ENCODE measurements at regions not wholly inside any gene's neighbourhood (a gene's known extent, or its start where the extent isn't known, plus 50 kb on each side); places are given as distances from the start of the nearest gene placed in this dataset.

DNA sequence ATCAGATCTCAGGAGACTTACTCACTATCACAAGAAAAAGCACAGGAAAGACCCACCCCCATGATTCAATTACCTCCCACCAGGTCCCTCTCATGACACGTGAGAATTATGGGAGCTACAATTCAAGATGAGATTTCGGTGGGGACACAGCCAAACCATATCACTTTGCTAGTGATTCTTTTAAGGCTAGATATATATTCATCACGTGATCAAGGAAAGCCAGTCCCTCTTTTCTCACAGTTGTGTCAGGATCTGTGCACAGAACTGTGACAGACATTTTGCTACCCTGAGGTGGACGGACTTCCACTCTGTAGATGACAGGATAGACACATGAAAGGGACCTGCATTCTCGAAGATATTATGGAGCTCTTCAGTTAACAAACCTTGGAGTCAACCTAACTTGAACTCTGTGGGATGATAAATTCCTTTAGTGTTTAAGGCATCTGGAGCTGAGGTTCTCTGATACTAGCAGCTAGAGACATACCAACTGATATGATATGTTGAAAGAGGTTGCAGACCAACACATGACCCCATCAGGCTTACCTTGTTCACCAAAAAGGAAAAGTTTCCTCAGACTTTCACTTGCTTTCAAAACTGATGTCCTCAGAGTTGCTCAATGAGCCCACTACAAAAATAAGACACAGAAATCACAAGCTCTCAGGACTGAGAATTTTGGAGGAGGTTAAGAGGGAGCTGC, 66.3 kb upstream of the SCG2 start:
- TF ChIP-seq, protein P1, sequence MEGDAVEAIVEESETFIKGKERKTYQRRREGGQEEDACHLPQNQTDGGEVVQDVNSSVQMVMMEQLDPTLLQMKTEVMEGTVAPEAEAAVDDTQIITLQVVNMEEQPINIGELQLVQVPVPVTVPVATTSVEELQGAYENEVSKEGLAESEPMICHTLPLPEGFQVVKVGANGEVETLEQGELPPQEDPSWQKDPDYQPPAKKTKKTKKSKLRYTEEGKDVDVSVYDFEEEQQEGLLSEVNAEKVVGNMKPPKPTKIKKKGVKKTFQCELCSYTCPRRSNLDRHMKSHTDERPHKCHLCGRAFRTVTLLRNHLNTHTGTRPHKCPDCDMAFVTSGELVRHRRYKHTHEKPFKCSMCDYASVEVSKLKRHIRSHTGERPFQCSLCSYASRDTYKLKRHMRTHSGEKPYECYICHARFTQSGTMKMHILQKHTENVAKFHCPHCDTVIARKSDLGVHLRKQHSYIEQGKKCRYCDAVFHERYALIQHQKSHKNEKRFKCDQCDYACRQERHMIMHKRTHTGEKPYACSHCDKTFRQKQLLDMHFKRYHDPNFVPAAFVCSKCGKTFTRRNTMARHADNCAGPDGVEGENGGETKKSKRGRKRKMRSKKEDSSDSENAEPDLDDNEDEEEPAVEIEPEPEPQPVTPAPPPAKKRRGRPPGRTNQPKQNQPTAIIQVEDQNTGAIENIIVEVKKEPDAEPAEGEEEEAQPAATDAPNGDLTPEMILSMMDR (conservative IDR thresholded peaks at IDR 0.05) = no peak
- H3K27ac Mint-ChIP-seq (ENCODE audit: unreplicated experiment) = no peak overlapping the region
- peaks cover 7% of the 10 kb centered on the region for H3K4me1 Mint-ChIP-seq
- H3K36me3 Mint-ChIP-seq (ENCODE audit: low read depth) = peaks cover 26% of the 10 kb centered on the region
- H3K4me3 Mint-ChIP-seq = no peak overlapping the region
- DNase-seq (ENCODE audit: low read depth, low spot score) = no peak
- no peaks in the 10 kb centered on the region for H3K27me3 Mint-ChIP-seq (ENCODE audit: low read depth)
- H3K9me3 Mint-ChIP-seq = peaks cover 3% of the 10 kb centered on the region

DNA sequence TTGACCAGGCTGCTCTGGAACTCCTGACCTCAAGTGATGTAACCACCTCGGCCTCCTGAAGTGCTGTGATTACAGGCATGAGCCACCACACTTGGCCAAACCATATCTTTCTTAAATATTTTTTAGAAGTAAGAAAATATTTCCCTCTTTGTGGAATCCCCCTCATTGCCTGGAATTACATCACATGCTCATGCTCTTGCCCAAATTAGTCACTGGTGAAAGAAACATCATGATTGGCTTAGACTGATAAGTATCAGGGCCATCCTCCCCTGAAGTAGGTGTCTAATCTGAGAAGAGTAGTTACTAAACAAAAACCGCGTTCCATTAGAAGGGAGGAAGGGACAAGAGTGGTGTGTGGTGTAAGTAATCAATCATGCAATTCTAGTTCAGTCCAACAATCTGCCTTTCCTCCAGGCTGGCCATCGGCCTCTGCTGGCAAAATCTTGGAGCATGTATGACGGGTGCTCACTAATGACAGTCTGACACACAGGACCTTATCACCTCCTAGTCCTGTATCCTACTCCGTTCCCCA, 52.3 kb upstream of the SCG2 start:
- Mint-ChIP-seq H3K9me3 (peaks cover 15% of the 10 kb centered on the region), H3K27ac (ENCODE audit: unreplicated experiment) (no peak overlapping the region)

DNA sequence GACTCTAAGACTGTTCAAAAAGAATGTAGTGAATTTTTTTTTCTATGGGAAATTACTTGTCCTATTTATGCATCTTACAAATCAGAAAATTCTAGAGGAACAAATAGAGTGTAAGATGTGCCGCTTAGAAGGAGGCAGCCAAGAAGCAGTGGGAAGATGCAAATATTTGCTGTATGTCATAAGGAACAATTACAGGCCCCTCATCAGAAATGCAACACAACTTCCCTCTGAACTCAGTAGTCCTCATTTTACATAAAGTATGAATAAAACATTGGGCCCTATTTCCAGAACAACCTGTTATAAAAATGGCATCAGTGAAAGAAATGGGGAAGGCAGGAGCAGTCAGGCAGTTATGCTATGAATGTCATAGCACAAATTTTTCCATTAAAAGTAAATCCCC, 50.7 kb upstream of the SCG2 start:
- Mint-ChIP-seq H3K36me3 (ENCODE audit: low read depth) (peaks cover 37% of the 10 kb centered on the region), H3K9me3 (peaks cover 10% of the 10 kb centered on the region), H3K4me3 (no peak overlapping the region), H3K4me1 (peaks cover 54% of the 10 kb centered on the region), H3K27ac (ENCODE audit: unreplicated experiment) (no peak overlapping the region), H3K27me3 (ENCODE audit: low read depth) (no peaks in the 10 kb centered on the region)
- TF ChIP-seq, protein P1 (conservative IDR thresholded peaks at IDR 0.05) = no peak
- no peak for DNase-seq (ENCODE audit: low read depth, low spot score)

More for the DNA sequence above, 52.3 kb upstream of the SCG2 start:
- Mint-ChIP-seq H3K4me1 (peaks cover 47% of the 10 kb centered on the region), H3K36me3 (ENCODE audit: low read depth) (peaks cover 49% of the 10 kb centered on the region), H3K27me3 (ENCODE audit: low read depth) (no peaks in the 10 kb centered on the region), H3K4me3 (no peak overlapping the region)
- TF ChIP-seq, protein P1 (conservative IDR thresholded peaks at IDR 0.05) = no peak
- DNase-seq (ENCODE audit: low read depth, low spot score) = no peak

DNA sequence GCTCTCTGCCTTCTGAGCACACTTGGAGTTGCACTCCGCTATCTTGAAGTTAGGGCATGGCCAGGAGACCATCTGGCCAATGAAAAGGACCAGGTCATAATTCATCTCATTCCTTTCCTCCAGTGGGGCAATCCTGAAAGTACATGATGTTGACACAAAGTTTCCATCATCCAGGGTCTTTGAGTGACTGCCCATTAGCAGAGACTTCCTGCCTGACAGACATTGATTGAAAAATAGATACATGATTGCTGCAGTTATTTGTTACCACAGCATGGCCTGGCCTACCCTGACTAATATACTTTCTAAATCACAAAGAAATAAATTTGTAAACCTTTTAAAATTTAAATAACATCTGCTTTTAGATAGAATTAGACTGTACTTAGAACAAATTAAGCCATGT, 50.0 kb upstream of the SCG2 start:
- TF ChIP-seq, protein P1 (conservative IDR thresholded peaks at IDR 0.05) = no peak
- no peak overlapping the region for H3K4me3 Mint-ChIP-seq
- no peaks in the 10 kb centered on the region for H3K27me3 Mint-ChIP-seq (ENCODE audit: low read depth)
- peaks cover 58% of the 10 kb centered on the region for H3K4me1 Mint-ChIP-seq
- H3K9me3 Mint-ChIP-seq = peaks cover 10% of the 10 kb centered on the region
- H3K36me3 Mint-ChIP-seq (ENCODE audit: low read depth) = peaks cover 35% of the 10 kb centered on the region
- no peak overlapping the region for H3K27ac Mint-ChIP-seq (ENCODE audit: unreplicated experiment)
- no peak for DNase-seq (ENCODE audit: low read depth, low spot score)

Measured in neural crest cell (in vitro differentiated cells).